Skin epidermis (tissue), 12 donors: ENCODE measurements at regions not wholly inside any gene's neighbourhood (a gene's known extent, or its start where the extent isn't known, plus 50 kb on each side); places are given as distances from the start of the nearest gene placed in this dataset.

Source experiments
- H3K27ac ChIP-seq, 21 experiments: fragments of 200-600 bp; sonication (generic) in 11 of 21; one replicate each; pipeline ENCODE4 v1.5.0; 2020; ENCODE audit warnings: mild to moderate bottlenecking in 3 of 21, inconsistent platforms in 2 of 21, moderate library complexity in 2 of 21
- H3K4me3 ChIP-seq, 7 experiments: fragments of 200-600 bp; sonication (generic) in 2 of 7; one replicate each; pipeline ENCODE4 v1.5.0; 2020; ENCODE audit warnings: inconsistent platforms in 2 of 7, mild to moderate bottlenecking in 2 of 7, moderate library complexity in 1 of 7

- peak overlapping the region in 9 of 21 experiments; percentile 16 to 86 (median 72) for H3K27ac ChIP-seq
- H3K4me3 ChIP-seq: peak overlapping the region in 1 of 7 experiments; percentile 8
These were observed 291.0 kb upstream of the TNRC6C start for GRCh38 chr17:77667478-77667877.

- H3K4me3 ChIP-seq: no peak overlapping the region
These were observed 290.0 kb upstream of the TNRC6C start for GRCh38 chr17:77668518-77668917.

GRCh38 chr17:77670173-77670572 is 288.3 kb upstream of the TNRC6C start:
- no peak overlapping the region for H3K4me3 ChIP-seq

More at GRCh38 chr17:77668518-77668917, 290.0 kb upstream of the TNRC6C start:
- H3K27ac ChIP-seq: peak overlapping the region in 1 of 21 experiments; percentile 13

GRCh38 chr17:77674358-77674757 is 284.1 kb upstream of the TNRC6C start:
- Histone ChIP-seq H3K27ac (no peak overlapping the region), H3K4me3 (no peak overlapping the region)

More at GRCh38 chr17:77670173-77670572, 288.3 kb upstream of the TNRC6C start:
- H3K27ac ChIP-seq: no peak overlapping the region

GRCh38 chr17:77675411-77675810 is 283.1 kb upstream of the TNRC6C start:
- H3K4me3 ChIP-seq: no peak overlapping the region
- H3K27ac ChIP-seq: no peak overlapping the region

GRCh38 chr17:77675816-77676215 is 282.7 kb upstream of the TNRC6C start:
- H3K27ac ChIP-seq: peak overlapping the region in 1 of 21 experiments; percentile 16

GRCh38 chr17:77676237-77676661 is 282.3 kb upstream of the TNRC6C start:
- no peak overlapping the region for H3K27ac ChIP-seq

More at GRCh38 chr17:77675816-77676215, 282.7 kb upstream of the TNRC6C start:
- no peak overlapping the region for H3K4me3 ChIP-seq

GRCh38 chr17:77677211-77677610 is 281.3 kb upstream of the TNRC6C start:
- peak overlapping the region in 1 of 21 experiments; percentile 9 for H3K27ac ChIP-seq
- no peak overlapping the region for H3K4me3 ChIP-seq

More at GRCh38 chr17:77676237-77676661, 282.3 kb upstream of the TNRC6C start:
- H3K4me3 ChIP-seq: no peak overlapping the region

- H3K27ac ChIP-seq: peak overlapping the region in 2 of 21 experiments; percentile 6 to 9
- H3K4me3 ChIP-seq: no peak overlapping the region
These were observed 280.9 kb upstream of the TNRC6C start for GRCh38 chr17:77677630-77678029.

- Histone ChIP-seq H3K27ac (no peak overlapping the region), H3K4me3 (no peak overlapping the region)
These were observed 278.9 kb upstream of the TNRC6C start for GRCh38 chr17:77679589-77679988.

- Histone ChIP-seq H3K4me3 (no peak overlapping the region), H3K27ac (no peak overlapping the region)
These were observed 276.6 kb upstream of the TNRC6C start for GRCh38 chr17:77681861-77682260.

GRCh38 chr17:77684803-77685798 is 273.4 kb upstream of the TNRC6C start:
- Histone ChIP-seq H3K4me3 (no peak overlapping the region), H3K27ac (no peak overlapping the region)

- no peak overlapping the region for H3K4me3 ChIP-seq
- no peak overlapping the region for H3K27ac ChIP-seq
These were observed 272.5 kb upstream of the TNRC6C start for GRCh38 chr17:77685881-77686486.

- H3K27ac ChIP-seq: no peak overlapping the region
- H3K4me3 ChIP-seq: no peak overlapping the region
These were observed 271.6 kb upstream of the TNRC6C start for GRCh38 chr17:77686903-77687302.

- no peak overlapping the region for H3K27ac ChIP-seq
These were observed 271.1 kb upstream of the TNRC6C start for GRCh38 chr17:77687417-77687816.

GRCh38 chr17:77687921-77688320 is 270.6 kb upstream of the TNRC6C start:
- Histone ChIP-seq H3K27ac (no peak overlapping the region), H3K4me3 (no peak overlapping the region)

More at GRCh38 chr17:77687417-77687816, 271.1 kb upstream of the TNRC6C start:
- H3K4me3 ChIP-seq: no peak overlapping the region

- Histone ChIP-seq H3K27ac (no peak overlapping the region), H3K4me3 (no peak overlapping the region)
These were observed 270.1 kb upstream of the TNRC6C start for GRCh38 chr17:77688369-77688768.

GRCh38 chr17:77690271-77691161 is 268.0 kb upstream of the TNRC6C start:
- peak overlapping the region in 2 of 21 experiments; percentile 14 to 25 for H3K27ac ChIP-seq
- H3K4me3 ChIP-seq: peak overlapping the region in 1 of 7 experiments; percentile 4
